PC-3 (cell line): ENCODE measurements at regions not wholly inside any gene's neighbourhood (a gene's known extent, or its start where the extent isn't known, plus 50 kb on each side); places are given as distances from the start of the nearest gene placed in this dataset.

Experiments used
- ATAC-seq: fragments of 200-7000 bp; cut with Tn5 transposase; 2 replicates; pipeline ENCODE4 v1.9.1; 2020; ENCODE audit warnings: mild to moderate bottlenecking, moderate library complexity
- BruUV-seq: library from RNA; stranded (reverse); fragments of 400-500 nt; replicated peaks from 2 replicates; lab custom pipeline; 2021; lab: Mats Ljungman, UMichigan
- CTCF ChIA-PET: fragments of 300-600 bp; sonication (Branson Sonifier 250); formaldehyde crosslinking; loops from one replicate; lab custom pipeline; 2022; ENCODE audit warnings: antibody characterized with exemption; lab: Charles Lee
- POLR2A ChIA-PET: fragments of 300-600 bp; sonication (Branson Sonifier 250); formaldehyde crosslinking; loops from one replicate; lab custom pipeline; 2022; ENCODE audit warnings: antibody characterized with exemption; ENCODE audit not compliant: unreplicated experiment; lab: Charles Lee
- DNase-seq: peaks from one replicate; pipeline ENCODE4 v3.0.0-alpha.2; 2015
- H2AFZ ChIP-seq: fragments of 300-600 bp; sonication (generic); 2 replicates; pipeline ENCODE4 v1.6.0; 2016; ENCODE audit warnings: antibody characterized with exemption, low read length
- H3F3A ChIP-seq: fragments of 300-600 bp; sonication (generic); one replicate; pipeline ENCODE4 v1.6.0; 2017; ENCODE audit warnings: antibody characterized with exemption, low read length, control low read depth, mild to moderate bottlenecking; ENCODE audit not compliant: unreplicated experiment
- H3K27ac ChIP-seq: fragments of 300-600 bp; sonication (generic); 2 replicates; pipeline ENCODE4 v1.5.1; 2016; ENCODE audit warnings: mild to moderate bottlenecking, low read length
- H3K27me3 ChIP-seq: fragments of 300-600 bp; sonication (generic); 2 replicates; pipeline ENCODE4 v1.6.1; 2016; ENCODE audit warnings: low read length, mixed read lengths
- H3K36me3 ChIP-seq: fragments of 300-600 bp; sonication (generic); 2 replicates; pipeline ENCODE4 v1.6.1; 2016; ENCODE audit warnings: low read depth, mixed run types, low read length, mixed read lengths
- H3K4me1 ChIP-seq: fragments of 300-600 bp; sonication (generic); 2 replicates; pipeline ENCODE4 v1.5.1; 2016; ENCODE audit warnings: low read length; ENCODE audit not compliant: insufficient read depth
- H3K4me2 ChIP-seq: fragments of 300-600 bp; sonication (generic); 2 replicates; pipeline ENCODE4 v1.6.0; 2016; ENCODE audit warnings: low read length
- H3K4me3 ChIP-seq: fragments of 300-600 bp; sonication (generic); 2 replicates; pipeline ENCODE4 v1.5.1; 2016; ENCODE audit warnings: mild to moderate bottlenecking, low read length, mixed read lengths
- H3K79me2 ChIP-seq: fragments of 300-600 bp; sonication (generic); 2 replicates; pipeline ENCODE4 v1.6.1; 2017; ENCODE audit warnings: low read length, mixed read lengths
- H3K9ac ChIP-seq: fragments of 300-600 bp; sonication (generic); 2 replicates; pipeline ENCODE4 v1.6.0; 2016; ENCODE audit warnings: mild to moderate bottlenecking, low read length
- H3K9me2 ChIP-seq: fragments of 300-600 bp; sonication (generic); replicated peaks from 2 replicates; pipeline ENCODE4 v1.6.1; 2016; ENCODE audit warnings: mixed run types, low read length, mixed read lengths
- H3K9me3 ChIP-seq: fragments of 300-600 bp; sonication (generic); 2 replicates; pipeline ENCODE4 v1.6.1; 2016; ENCODE audit warnings: low read length, mixed read lengths
- H4K20me1 ChIP-seq: fragments of 300-600 bp; sonication (generic); 2 replicates; pipeline ENCODE4 v1.6.1; 2016; ENCODE audit warnings: low read length, mixed read lengths
- CTCF ChIP-seq: fragments of 300-600 bp; sonication (generic); conservative IDR thresholded peaks from 2 replicates; pipeline ENCODE4 v1.5.1; 2017; ENCODE audit warnings: antibody characterized with exemption, low read depth, mild to moderate bottlenecking, low read length
- EZH2 ChIP-seq: fragments of 300-600 bp; sonication (generic); IDR thresholded peaks from one replicate; pipeline ENCODE4 v1.6.1; 2017; ENCODE audit warnings: antibody characterized with exemption, mild to moderate bottlenecking, low read length; ENCODE audit not compliant: unreplicated experiment
- EZH2phosphoT487 ChIP-seq: fragments of 300-600 bp; sonication (generic); IDR thresholded peaks from 2 replicates; pipeline ENCODE4 v1.6.1; 2018; ENCODE audit warnings: mild to moderate bottlenecking, antibody characterized with exemption, low read length, borderline replicate concordance
- intact Hi-C: fragments of 100-400 bp; cut with micrococcal nuclease; formaldehyde crosslinking; loops from 2 replicates; pipeline ENCODE4 v1.9.0; 2023

DNA sequence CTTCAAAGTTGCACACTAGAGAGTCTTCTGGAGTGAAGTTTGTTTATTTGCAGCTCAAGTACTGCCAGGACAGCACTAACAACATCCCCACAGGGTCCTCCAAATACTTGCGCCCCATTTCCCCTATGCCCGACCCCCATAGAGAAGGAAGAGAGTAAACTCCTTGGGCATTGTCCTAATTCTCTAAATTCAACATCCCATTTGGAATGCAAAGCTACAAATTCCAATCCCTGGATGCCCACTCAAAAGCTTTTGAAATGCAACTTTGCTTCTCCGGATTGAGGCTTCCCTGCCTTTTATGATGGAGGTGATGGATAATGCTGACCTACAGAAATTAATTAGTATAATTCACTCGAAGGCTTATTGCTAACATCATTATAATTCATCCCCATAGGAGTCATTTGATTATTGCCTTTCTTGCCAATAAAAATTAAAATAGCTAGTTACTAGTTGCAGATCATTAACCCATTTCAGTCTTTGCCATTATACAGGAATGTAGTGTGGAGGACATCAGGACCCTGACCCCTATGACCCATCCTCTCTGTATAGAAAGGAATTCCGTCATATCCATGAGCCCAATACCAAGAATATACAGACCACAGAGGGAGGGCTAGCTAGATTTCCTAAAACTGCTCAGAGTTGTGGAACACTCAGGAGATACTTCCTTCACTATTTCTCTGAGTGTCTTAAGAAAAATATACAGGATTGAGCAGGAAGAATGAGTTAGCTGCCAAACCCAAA lies 277.6 kb downstream of the ZNF608 start:
- Histone ChIP-seq H4K20me1 (no peaks in the 10 kb centered on the region), H3K4me1 (no peaks in the 10 kb centered on the region), H3K79me2 (no peaks in the 10 kb centered on the region), H3K27me3 (no peaks in the 10 kb centered on the region), H3K36me3 (no peaks in the 10 kb centered on the region), H3K4me2 (no peak overlapping the region), H3K27ac (no peak overlapping the region), H2AFZ (no peak overlapping the region), H3K9me3 (no peaks in the 10 kb centered on the region), H3F3A (no peaks in the 10 kb centered on the region), H3K9me2 (no peaks in the 10 kb centered on the region), H3K4me3 (no peak overlapping the region), H3K9ac (no peak overlapping the region)
- ATAC-seq, result no peak
- POLR2A ChIA-PET, result no interaction called here
- TF ChIP-seq CTCF (no peak), EZH2phosphoT487 (no peak), EZH2 (no peak)
- CTCF ChIA-PET, result no interaction called here
- intact Hi-C loops, result no loop called here
- DNase-seq, result no peak
- no TSS peak for BruUV-seq

DNA sequence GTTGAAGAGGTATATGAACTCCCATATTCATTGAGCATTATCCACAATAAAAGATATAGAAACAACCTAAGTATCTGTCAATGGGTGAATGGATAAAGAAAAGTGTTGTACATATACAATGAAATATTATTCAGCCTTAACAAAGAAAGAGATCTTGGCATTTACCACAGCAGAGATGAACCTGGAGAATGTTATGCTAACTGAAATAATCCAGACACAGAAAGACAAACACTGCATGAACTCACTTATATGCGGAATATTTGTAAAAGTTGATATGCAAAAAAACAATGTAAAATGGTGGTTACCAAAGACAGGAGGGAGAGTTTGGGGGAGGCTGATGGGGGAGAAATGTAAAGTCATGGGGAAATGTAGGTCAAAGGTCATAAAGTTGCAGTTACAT lies 278.7 kb downstream of the ZNF608 start:
- ATAC-seq (no peak), DNase-seq (no peak)
- no peak overlapping the region for H3K27ac ChIP-seq
- H3K36me3 ChIP-seq, result no peaks in the 10 kb centered on the region
- H2AFZ ChIP-seq, result no peak overlapping the region
- no peak for TF ChIP-seq CTCF
- TF ChIP-seq EZH2, result no peak
- no peak for TF ChIP-seq EZH2phosphoT487
- no peaks in the 10 kb centered on the region for H3K79me2 ChIP-seq
- H3K9me3 ChIP-seq, result no peaks in the 10 kb centered on the region
- no peak overlapping the region for H3K9ac ChIP-seq
- no peak overlapping the region for H3K4me2 ChIP-seq
- H3K4me1 ChIP-seq, result no peaks in the 10 kb centered on the region
- no peaks in the 10 kb centered on the region for H3F3A ChIP-seq
- ChIA-PET CTCF (no interaction called here), POLR2A (no interaction called here)
- intact Hi-C loops, result no loop called here
- no peak overlapping the region for H3K4me3 ChIP-seq
- no peaks in the 10 kb centered on the region for H3K9me2 ChIP-seq
- no peaks in the 10 kb centered on the region for H3K27me3 ChIP-seq
- no peaks in the 10 kb centered on the region for H4K20me1 ChIP-seq
- BruUV-seq, result no TSS peak

DNA sequence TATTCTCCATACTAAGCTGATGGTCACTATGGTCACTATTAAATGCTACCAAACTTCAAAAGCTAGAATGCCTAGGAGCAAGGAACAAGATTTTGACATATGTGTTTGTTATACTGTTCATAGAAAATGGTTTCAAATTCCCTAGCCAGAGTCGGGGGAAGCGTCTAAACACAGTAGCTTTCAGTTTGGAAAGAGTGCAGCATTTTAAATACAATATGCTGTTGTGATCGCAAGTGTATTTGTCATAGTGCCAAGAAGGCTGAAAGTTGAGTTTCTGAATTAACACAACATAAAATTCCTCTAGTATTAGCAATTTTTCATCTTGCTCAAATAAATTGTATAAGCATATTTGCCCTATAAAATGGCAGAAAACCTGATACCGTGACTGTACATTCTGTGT lies 280.4 kb downstream of the ZNF608 start:
- no peak overlapping the region for H3K4me2 ChIP-seq
- intact Hi-C loops, result no loop called here
- no peak overlapping the region for H2AFZ ChIP-seq
- H3K9ac ChIP-seq, result no peak overlapping the region
- H3K9me2 ChIP-seq, result no peaks in the 10 kb centered on the region
- no peak overlapping the region for H3K4me3 ChIP-seq
- ATAC-seq (no peak), DNase-seq (no peak)
- TF ChIP-seq EZH2 (no peak), EZH2phosphoT487 (no peak), CTCF (no peak)
- H3K27me3 ChIP-seq, result no peaks in the 10 kb centered on the region
- H3F3A ChIP-seq, result no peaks in the 10 kb centered on the region
- ChIA-PET CTCF (no interaction called here), POLR2A (no interaction called here)
- H4K20me1 ChIP-seq, result no peaks in the 10 kb centered on the region
- H3K4me1 ChIP-seq, result no peaks in the 10 kb centered on the region
- no peak overlapping the region for H3K27ac ChIP-seq
- H3K9me3 ChIP-seq, result no peaks in the 10 kb centered on the region
- BruUV-seq, result no TSS peak
- no peaks in the 10 kb centered on the region for H3K36me3 ChIP-seq
- no peaks in the 10 kb centered on the region for H3K79me2 ChIP-seq
